ENCODE measurements at regions not wholly inside any gene's neighbourhood (a gene's known extent, or its start where the extent isn't known, plus 50 kb on each side); places are given as distances from the start of the nearest gene placed in this dataset.

- ATAC-seq (no peak), DNase-seq (no peak)
- H3K9me3 ChIP-seq: peaks cover 0 to 21% (median 6%) of the 10 kb centered on the region in 12 donors
- H3K4me1 ChIP-seq: peaks cover 0 to 8% (median 0%) of the 10 kb centered on the region in 12 donors
- peaks cover 0 to 14% (median 0%) of the 10 kb centered on the region in 9 donors for H3K27me3 ChIP-seq
- H3K4me3 ChIP-seq: no peak overlapping the region
- intact Hi-C loops (cut with DNase I): no loop called here
- 87 to 94% (median 90%) methylated on average over 5 of the region's 5 CpGs for WGBS, 4 donors
- H3K36me3 ChIP-seq: no peaks in the 10 kb centered on the region
- TF ChIP-seq CTCF (IDR thresholded peaks at IDR 0.05): no peak
- no peak for TF ChIP-seq POLR2A (IDR thresholded peaks at IDR 0.05)
- no peak overlapping the region for H3K27ac ChIP-seq
Measured at GRCh38 chr21:35421221-35421620, 372.1 kb upstream of the RUNX1 start.

- DNase-seq: no peak
- Histone ChIP-seq H3K27me3 (peaks cover 0 to 8% (median 0%) of the 10 kb centered on the region in 9 donors), H3K4me1 (peaks cover 0 to 8% (median 0%) of the 10 kb centered on the region in 12 donors), H3K4me3 (no peak overlapping the region), H3K36me3 (no peaks in the 10 kb centered on the region), H3K27ac (no peak overlapping the region), H3K9me3 (peaks cover 0 to 21% (median 6%) of the 10 kb centered on the region in 12 donors)
- ATAC-seq: no peak
- WGBS, 4 donors: 59 to 72% (median 71%) methylated on average over 2 of the region's 2 CpGs
- TF ChIP-seq POLR2A (IDR thresholded peaks at IDR 0.05): no peak
- TF ChIP-seq CTCF (IDR thresholded peaks at IDR 0.05): no peak
- intact Hi-C loops (cut with DNase I): no loop called here
Measured at GRCh38 chr21:35420656-35421055, 371.6 kb upstream of the RUNX1 start.

GRCh38 chr21:35417762-35418161, 368.7 kb upstream of the RUNX1 start:
- Histone ChIP-seq H3K27me3 (peaks cover 0 to 11% (median 0%) of the 10 kb centered on the region in 9 donors), H3K4me3 (no peak overlapping the region), H3K9me3 (peaks cover 0 to 21% (median 5%) of the 10 kb centered on the region in 12 donors), H3K4me1 (no peaks in the 10 kb centered on the region), H3K36me3 (no peaks in the 10 kb centered on the region), H3K27ac (no peak overlapping the region)
- ATAC-seq (no peak), DNase-seq (no peak)
- intact Hi-C loops (cut with DNase I): no loop called here
- TF ChIP-seq CTCF (IDR thresholded peaks at IDR 0.05) (no peak), POLR2A (IDR thresholded peaks at IDR 0.05) (no peak)
- WGBS, 4 donors: 93 to 97% (median 94%) methylated on average over 5 of the region's 5 CpGs

- TF ChIP-seq POLR2A (IDR thresholded peaks at IDR 0.05): no peak
- no peak for TF ChIP-seq CTCF (IDR thresholded peaks at IDR 0.05)
- intact Hi-C loops (cut with DNase I): no loop called here
- no peaks in the 10 kb centered on the region for H3K36me3 ChIP-seq
- H3K9me3 ChIP-seq: peaks cover 0 to 14% (median 1%) of the 10 kb centered on the region in 12 donors
- H3K4me3 ChIP-seq: no peak overlapping the region
- H3K27ac ChIP-seq: no peak overlapping the region
- peaks cover 0 to 11% (median 0%) of the 10 kb centered on the region in 9 donors for H3K27me3 ChIP-seq
- no peak for ATAC-seq
- 64 to 75% (median 69%) methylated on average over 8 of the region's 8 CpGs for WGBS, 4 donors
- DNase-seq: no peak
- no peaks in the 10 kb centered on the region for H3K4me1 ChIP-seq
Measured at GRCh38 chr21:35416866-35417489, 367.9 kb upstream of the RUNX1 start.

Measured in heart left ventricle (tissue), 16 donors.